ENCODE measurements at regions not wholly inside any gene's neighbourhood (a gene's known extent, or its start where the extent isn't known, plus 50 kb on each side); places are given as distances from the start of the nearest gene placed in this dataset.

GRCh38 chr3:23663661-23664186 is 142.0 kb upstream of the UBE2E1 start:
- no peak for TF ChIP-seq POLR2AphosphoS5 (IDR thresholded peaks at IDR 0.05; ENCODE audit: borderline replicate concordance, low read depth, low read length)
- no peak for TF ChIP-seq EZH2 (IDR thresholded peaks at IDR 0.05)
- TF ChIP-seq FOXP2 (optimal IDR thresholded peaks at IDR 0.05; ENCODE audit: control extremely low read depth, extremely low read length, insufficient read depth), result no peak

Data from SK-N-MC (cell line).